Right lobe of liver (tissue), 4 donors: ENCODE measurements at regions not wholly inside any gene's neighbourhood (a gene's known extent, or its start where the extent isn't known, plus 50 kb on each side); places are given as distances from the start of the nearest gene placed in this dataset.

ENCODE experiments used
- POLR2A ChIP-seq: fragments of 450-650 bp; IDR thresholded peaks from one replicate; pipeline ENCODE4 v1.6.1; 2017; ENCODE audit warnings: antibody characterized with exemption, mild to moderate bottlenecking
- TF ChIP-seq, protein P1 (sequence below), 4 donors: fragments of 200-600 bp in 3 of 4; fragments of 450-650 bp in 1 of 4; IDR thresholded peaks; one replicate each; pipeline versions ENCODE4 v1.5.1 to v1.8.0; 2016 to 2022; ENCODE audit warnings: antibody characterized with exemption in 4 of 4, mild to moderate bottlenecking in 2 of 4
- donor health status: DM: no; HTN: no; CAD: no.
- donor health status: DM: no; HTN: no; CAD: no.
- donor health status: DM: no; HTN: yes; CAD: no.

DNA sequence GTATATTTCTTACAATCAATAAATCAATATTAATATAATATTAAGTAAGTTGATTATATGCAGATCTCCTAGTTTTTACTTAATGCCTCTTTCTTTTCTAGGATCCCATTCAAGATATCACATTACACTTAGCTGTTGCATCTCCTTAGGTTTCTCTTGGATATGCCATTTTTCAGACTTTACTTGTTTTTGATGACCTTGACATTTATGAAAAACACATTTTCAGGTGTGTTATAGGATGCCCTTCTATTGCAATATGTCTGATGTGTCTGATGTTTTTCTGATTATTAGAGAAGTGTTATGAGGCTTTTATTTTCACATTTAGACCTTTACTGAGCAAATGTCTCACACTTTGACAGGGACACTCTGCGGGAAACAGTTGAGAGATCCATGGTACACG, 933.6 kb upstream of the CNTNAP5 start:
- TF ChIP-seq, protein P1, sequence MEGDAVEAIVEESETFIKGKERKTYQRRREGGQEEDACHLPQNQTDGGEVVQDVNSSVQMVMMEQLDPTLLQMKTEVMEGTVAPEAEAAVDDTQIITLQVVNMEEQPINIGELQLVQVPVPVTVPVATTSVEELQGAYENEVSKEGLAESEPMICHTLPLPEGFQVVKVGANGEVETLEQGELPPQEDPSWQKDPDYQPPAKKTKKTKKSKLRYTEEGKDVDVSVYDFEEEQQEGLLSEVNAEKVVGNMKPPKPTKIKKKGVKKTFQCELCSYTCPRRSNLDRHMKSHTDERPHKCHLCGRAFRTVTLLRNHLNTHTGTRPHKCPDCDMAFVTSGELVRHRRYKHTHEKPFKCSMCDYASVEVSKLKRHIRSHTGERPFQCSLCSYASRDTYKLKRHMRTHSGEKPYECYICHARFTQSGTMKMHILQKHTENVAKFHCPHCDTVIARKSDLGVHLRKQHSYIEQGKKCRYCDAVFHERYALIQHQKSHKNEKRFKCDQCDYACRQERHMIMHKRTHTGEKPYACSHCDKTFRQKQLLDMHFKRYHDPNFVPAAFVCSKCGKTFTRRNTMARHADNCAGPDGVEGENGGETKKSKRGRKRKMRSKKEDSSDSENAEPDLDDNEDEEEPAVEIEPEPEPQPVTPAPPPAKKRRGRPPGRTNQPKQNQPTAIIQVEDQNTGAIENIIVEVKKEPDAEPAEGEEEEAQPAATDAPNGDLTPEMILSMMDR (IDR thresholded peaks at IDR 0.05), result no peak
- TF ChIP-seq POLR2A, result no peak
